Gastroesophageal sphincter (tissue), 3 donors: ENCODE measurements at regions not wholly inside any gene's neighbourhood (a gene's known extent, or its start where the extent isn't known, plus 50 kb on each side); places are given as distances from the start of the nearest gene placed in this dataset.

Source experiments
- EP300 ChIP-seq: sonication (generic); formaldehyde crosslinking; IDR thresholded peaks from one replicate; pipeline ENCODE4 v1.6.1; 2017; ENCODE audit warnings: antibody characterized with exemption, mild to moderate bottlenecking
- POLR2A ChIP-seq, 2 donors: fragments of 450-650 bp; IDR thresholded peaks; one replicate each; pipeline ENCODE4 v1.6.1; 2017; ENCODE audit warnings: antibody characterized with exemption in 2 of 2, mild to moderate bottlenecking in 2 of 2, moderate library complexity in 1 of 2
- POLR2AphosphoS5 ChIP-seq: sonication (generic); formaldehyde crosslinking; IDR thresholded peaks from one replicate; pipeline ENCODE4 v1.6.1; 2017; ENCODE audit warnings: antibody characterized with exemption
- TF ChIP-seq, protein P1 (sequence below), 4 experiments: fragments of 200-600 bp in 2 of 4; fragments of 450-650 bp in 2 of 4; sonication (generic) in 1 of 4; IDR thresholded peaks; one replicate each; pipeline ENCODE4 v1.5.1; 2017 to 2019; ENCODE audit warnings: antibody characterized with exemption in 4 of 4, mild to moderate bottlenecking in 2 of 4, moderate library complexity in 2 of 4

DNA sequence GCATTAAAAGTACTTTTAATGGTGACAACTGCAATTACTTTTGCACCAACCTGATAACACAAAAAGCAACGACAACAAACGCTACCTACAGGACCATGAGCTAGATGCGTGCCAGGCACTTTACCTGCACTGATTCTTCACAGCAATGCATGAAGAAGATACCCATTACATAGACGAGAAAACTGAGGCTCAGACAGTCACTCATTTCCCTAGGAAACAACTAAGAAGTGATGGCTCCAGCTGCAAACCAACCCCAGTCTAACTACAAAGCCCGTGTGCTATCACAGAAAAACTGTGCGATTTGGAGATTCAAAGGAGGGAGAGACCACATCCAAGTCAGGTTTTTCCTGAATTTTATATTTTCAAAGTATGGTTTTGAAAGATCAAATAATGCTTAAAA, 80.1 kb upstream of the TP53I11 start:
- TF ChIP-seq, protein P1, sequence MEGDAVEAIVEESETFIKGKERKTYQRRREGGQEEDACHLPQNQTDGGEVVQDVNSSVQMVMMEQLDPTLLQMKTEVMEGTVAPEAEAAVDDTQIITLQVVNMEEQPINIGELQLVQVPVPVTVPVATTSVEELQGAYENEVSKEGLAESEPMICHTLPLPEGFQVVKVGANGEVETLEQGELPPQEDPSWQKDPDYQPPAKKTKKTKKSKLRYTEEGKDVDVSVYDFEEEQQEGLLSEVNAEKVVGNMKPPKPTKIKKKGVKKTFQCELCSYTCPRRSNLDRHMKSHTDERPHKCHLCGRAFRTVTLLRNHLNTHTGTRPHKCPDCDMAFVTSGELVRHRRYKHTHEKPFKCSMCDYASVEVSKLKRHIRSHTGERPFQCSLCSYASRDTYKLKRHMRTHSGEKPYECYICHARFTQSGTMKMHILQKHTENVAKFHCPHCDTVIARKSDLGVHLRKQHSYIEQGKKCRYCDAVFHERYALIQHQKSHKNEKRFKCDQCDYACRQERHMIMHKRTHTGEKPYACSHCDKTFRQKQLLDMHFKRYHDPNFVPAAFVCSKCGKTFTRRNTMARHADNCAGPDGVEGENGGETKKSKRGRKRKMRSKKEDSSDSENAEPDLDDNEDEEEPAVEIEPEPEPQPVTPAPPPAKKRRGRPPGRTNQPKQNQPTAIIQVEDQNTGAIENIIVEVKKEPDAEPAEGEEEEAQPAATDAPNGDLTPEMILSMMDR (IDR thresholded peaks at IDR 0.05): no peak
- TF ChIP-seq POLR2A (IDR thresholded peaks at IDR 0.05): no peak
- no peak for TF ChIP-seq EP300
- TF ChIP-seq POLR2AphosphoS5: no peak
